HepG2 (cell line): ENCODE measurements at regions not wholly inside any gene's neighbourhood (a gene's known extent, or its start where the extent isn't known, plus 50 kb on each side); places are given as distances from the start of the nearest gene placed in this dataset.
A peak's percentile ranks its signal among the peaks of the same experiment; 100 is the strongest.

Experiments
- CHCHD3 ChIP-seq: sonication (generic); formaldehyde crosslinking; IDR thresholded peaks from 2 replicates; pipeline ENCODE4 v1.8.0; 2022; ENCODE audit warnings: mild to moderate bottlenecking, missing genetic modification reagents, moderate library complexity
- EEA1 ChIP-seq: sonication (generic); formaldehyde crosslinking; IDR thresholded peaks from 2 replicates; pipeline ENCODE4 v1.5.1; 2020; ENCODE audit warnings: mild to moderate bottlenecking, missing genetic modification reagents, borderline replicate concordance
- EZH2 ChIP-seq: conservative IDR thresholded peaks from 2 replicates; pipeline ENCODE4 v1.6.1; 2012; ENCODE audit warnings: mild to moderate bottlenecking, low read depth, low read length, moderate library complexity
- GRHL1 ChIP-seq: sonication (generic); formaldehyde crosslinking; conservative IDR thresholded peaks from 2 replicates; pipeline ENCODE4 v1.8.0; 2022; ENCODE audit warnings: missing genetic modification reagents
- MAX ChIP-seq: IDR thresholded peaks from 2 replicates; pipeline ENCODE4 v1.6.1; 2012; ENCODE audit warnings: inconsistent platforms
- NR2F1 ChIP-seq, 2 experiments: fragments of 450-650 bp in 1 of 2; formaldehyde crosslinking in 1 of 2; IDR thresholded peaks; 2 replicates each; pipeline versions ENCODE4 v1.5.0 to v1.6.1; 2016 to 2020; ENCODE audit warnings: mild to moderate bottlenecking in 1 of 2, missing compliant biosample characterization in 1 of 2, missing genetic modification reagents in 1 of 2, moderate library complexity in 1 of 2
- TSC22D2 ChIP-seq: sonication (generic); formaldehyde crosslinking; IDR thresholded peaks from 2 replicates; pipeline ENCODE4 v1.5.1; 2020; ENCODE audit warnings: missing genetic modification reagents, mild to moderate bottlenecking, borderline replicate concordance
- U2AF2 ChIP-seq: fragments of 200-400 bp; formaldehyde crosslinking; IDR thresholded peaks from 2 replicates; pipeline ENCODE4 v1.6.1; 2017; ENCODE audit warnings: low read depth, mild to moderate bottlenecking, low read length
- YY1 ChIP-seq: IDR thresholded peaks from 2 replicates; pipeline ENCODE4 v1.6.1; 2011; ENCODE audit warnings: low read length, low read depth, moderate library complexity, mild to moderate bottlenecking; ENCODE audit not compliant: insufficient read depth, insufficient replicate concordance
- ZEB1 ChIP-seq: IDR thresholded peaks from 2 replicates; pipeline ENCODE4 v1.6.1; 2012; ENCODE audit warnings: mild to moderate bottlenecking, low read depth, inconsistent platforms; ENCODE audit not compliant: insufficient replicate concordance
- ZMYM4 ChIP-seq: sonication (generic); formaldehyde crosslinking; IDR thresholded peaks from 2 replicates; pipeline ENCODE4 v1.8.1; 2023; ENCODE audit warnings: mild to moderate bottlenecking, missing genetic modification reagents
- ZNF318 ChIP-seq: sonication (generic); formaldehyde crosslinking; IDR thresholded peaks from 2 replicates; pipeline ENCODE4 v1.4.0; 2020; ENCODE audit warnings: mild to moderate bottlenecking, missing genetic modification reagents
- ZNF331 ChIP-seq: sonication (generic); formaldehyde crosslinking; IDR thresholded peaks from 2 replicates; pipeline ENCODE4 v1.4.0; 2020; ENCODE audit warnings: missing genetic modification reagents
- ZNF337 ChIP-seq: sonication (generic); formaldehyde crosslinking; IDR thresholded peaks from 2 replicates; pipeline ENCODE4 v1.5.1; 2020; ENCODE audit warnings: missing genetic modification reagents, low read depth, mild to moderate bottlenecking, borderline replicate concordance
- ZNF33B ChIP-seq: sonication (generic); formaldehyde crosslinking; IDR thresholded peaks from 2 replicates; pipeline ENCODE4 v1.5.1; 2020; ENCODE audit warnings: mild to moderate bottlenecking, missing genetic modification reagents
- ZNF446 ChIP-seq: sonication (generic); formaldehyde crosslinking; IDR thresholded peaks from 2 replicates; pipeline ENCODE4 v1.5.0; 2020; ENCODE audit warnings: mild to moderate bottlenecking, missing genetic modification reagents
- ZNF558 ChIP-seq: sonication (generic); formaldehyde crosslinking; IDR thresholded peaks from 2 replicates; pipeline ENCODE4 v1.9.0; 2022; ENCODE audit warnings: mild to moderate bottlenecking, missing genetic modification reagents, borderline replicate concordance
- ZNF749 ChIP-seq: sonication (generic); formaldehyde crosslinking; IDR thresholded peaks from 2 replicates; pipeline ENCODE4 v1.8.0; 2022; ENCODE audit warnings: mild to moderate bottlenecking, missing genetic modification reagents, moderate library complexity, borderline replicate concordance
- ZNF83 ChIP-seq: sonication (generic); formaldehyde crosslinking; IDR thresholded peaks from 2 replicates; pipeline ENCODE4 v1.4.0; 2020; ENCODE audit warnings: missing genetic modification reagents, mild to moderate bottlenecking, borderline replicate concordance
- ZSCAN22 ChIP-seq: sonication (generic); formaldehyde crosslinking; IDR thresholded peaks from 2 replicates; pipeline ENCODE4 v1.4.0; 2020; ENCODE audit warnings: mild to moderate bottlenecking, missing genetic modification reagents

GRCh38 chr7:434891-435629, 84.6 kb downstream of the PDGFA start (continued):
- TF ChIP-seq ZNF331 (CRISPR knock-in tag) (peak; percentile 76), ZNF558 (CRISPR knock-in tag) (no peak), TSC22D2 (CRISPR knock-in tag) (no peak), ZMYM4 (no peak), U2AF2 (no peak), ZEB1 (peak; percentile 85), ZNF318 (CRISPR knock-in tag) (no peak), ZNF83 (CRISPR knock-in tag) (no peak), ZNF749 (CRISPR knock-in tag) (no peak), ZNF446 (no peak), ZSCAN22 (CRISPR knock-in tag) (no peak), NR2F1 (CRISPR knock-in tag; IDR thresholded peaks at IDR 0.05) (peak in 1 of 2 experiments; percentile 25; a peak in 1 of 4 replicates), YY1 (no peak), EEA1 (CRISPR knock-in tag) (no peak), CHCHD3 (CRISPR knock-in tag) (no peak), ZNF337 (CRISPR knock-in tag) (no peak), GRHL1 (no peak), MAX (peak; percentile 68), ZNF33B (CRISPR knock-in tag) (no peak), EZH2 (no peak)
